PC-3 (cell line): ENCODE measurements at regions not wholly inside any gene's neighbourhood (a gene's known extent, or its start where the extent isn't known, plus 50 kb on each side); places are given as distances from the start of the nearest gene placed in this dataset.

Experiments
- CTCF ChIP-seq: fragments of 300-600 bp; sonication (generic); conservative IDR thresholded peaks from 2 replicates; pipeline ENCODE4 v1.5.1; 2017; ENCODE audit warnings: antibody characterized with exemption, low read depth, mild to moderate bottlenecking, low read length
- EZH2 ChIP-seq: fragments of 300-600 bp; sonication (generic); IDR thresholded peaks from one replicate; pipeline ENCODE4 v1.6.1; 2017; ENCODE audit warnings: antibody characterized with exemption, mild to moderate bottlenecking, low read length; ENCODE audit not compliant: unreplicated experiment
- EZH2phosphoT487 ChIP-seq: fragments of 300-600 bp; sonication (generic); IDR thresholded peaks from 2 replicates; pipeline ENCODE4 v1.6.1; 2018; ENCODE audit warnings: mild to moderate bottlenecking, antibody characterized with exemption, low read length, borderline replicate concordance

GRCh38 chr16:51854401-51854951 is 692.5 kb downstream of the TOX3 start:
- TF ChIP-seq CTCF (no peak), EZH2 (no peak), EZH2phosphoT487 (no peak)
